ENCODE measurements at regions not wholly inside any gene's neighbourhood (a gene's known extent, or its start where the extent isn't known, plus 50 kb on each side); places are given as distances from the start of the nearest gene placed in this dataset.

DNA sequence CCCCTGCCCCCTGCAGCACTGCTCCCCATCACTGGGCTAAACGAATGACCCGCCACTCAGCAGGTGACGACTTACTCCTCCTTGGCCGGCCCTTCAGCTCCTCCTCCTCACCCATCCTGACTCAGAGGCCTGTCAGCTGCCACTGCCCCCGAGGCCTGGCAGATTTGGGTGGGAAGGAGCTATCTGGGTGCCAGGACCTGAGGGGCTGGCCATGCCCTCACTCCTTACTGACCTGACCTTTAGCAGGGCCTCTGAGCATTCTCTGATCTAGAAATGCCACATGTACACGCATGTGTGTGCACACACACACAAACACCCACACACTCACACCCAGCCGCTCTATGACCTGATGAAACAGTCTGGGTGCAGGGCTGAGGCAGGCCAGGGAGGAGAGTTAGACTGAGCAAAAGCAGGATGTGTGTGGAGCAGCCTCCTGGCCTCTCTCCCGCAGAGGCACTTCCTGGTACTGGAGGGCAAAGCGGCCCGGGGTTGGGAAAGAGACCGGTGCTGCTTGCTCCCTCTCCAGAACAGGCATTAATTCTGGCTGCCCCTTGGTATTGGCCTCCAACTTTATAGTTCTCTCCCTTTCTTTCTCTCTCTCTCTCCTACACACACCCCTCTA, 68.0 kb downstream of the ZFP36L2 start:
- TF ChIP-seq, protein P1, sequence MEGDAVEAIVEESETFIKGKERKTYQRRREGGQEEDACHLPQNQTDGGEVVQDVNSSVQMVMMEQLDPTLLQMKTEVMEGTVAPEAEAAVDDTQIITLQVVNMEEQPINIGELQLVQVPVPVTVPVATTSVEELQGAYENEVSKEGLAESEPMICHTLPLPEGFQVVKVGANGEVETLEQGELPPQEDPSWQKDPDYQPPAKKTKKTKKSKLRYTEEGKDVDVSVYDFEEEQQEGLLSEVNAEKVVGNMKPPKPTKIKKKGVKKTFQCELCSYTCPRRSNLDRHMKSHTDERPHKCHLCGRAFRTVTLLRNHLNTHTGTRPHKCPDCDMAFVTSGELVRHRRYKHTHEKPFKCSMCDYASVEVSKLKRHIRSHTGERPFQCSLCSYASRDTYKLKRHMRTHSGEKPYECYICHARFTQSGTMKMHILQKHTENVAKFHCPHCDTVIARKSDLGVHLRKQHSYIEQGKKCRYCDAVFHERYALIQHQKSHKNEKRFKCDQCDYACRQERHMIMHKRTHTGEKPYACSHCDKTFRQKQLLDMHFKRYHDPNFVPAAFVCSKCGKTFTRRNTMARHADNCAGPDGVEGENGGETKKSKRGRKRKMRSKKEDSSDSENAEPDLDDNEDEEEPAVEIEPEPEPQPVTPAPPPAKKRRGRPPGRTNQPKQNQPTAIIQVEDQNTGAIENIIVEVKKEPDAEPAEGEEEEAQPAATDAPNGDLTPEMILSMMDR (optimal IDR thresholded peaks at IDR 0.05 in 1 of 3, IDR thresholded peaks at IDR 0.05 in 1 of 3, conservative IDR thresholded peaks at IDR 0.05 in 1 of 3; ENCODE audit: extremely low read depth in 1 of 3, insufficient read depth in 2 of 3, low read length in 3 of 3) = no peak
- TF ChIP-seq EZH2 (IDR thresholded peaks at IDR 0.05; ENCODE audit: low read length) = no peak

Measured in keratinocyte (primary cell).